OCI-LY1 (cell line): ENCODE measurements at regions not wholly inside any gene's neighbourhood (a gene's known extent, or its start where the extent isn't known, plus 50 kb on each side); places are given as distances from the start of the nearest gene placed in this dataset.

Source experiments
- EZH2 ChIP-seq: fragments of 200-600 bp; sonication (generic), shearing (Covaris generic); IDR thresholded peaks from 2 replicates; pipeline ENCODE4 v1.8.0; 2017; ENCODE audit warnings: borderline replicate concordance, mixed run types, mild to moderate bottlenecking, antibody characterized with exemption, low read length, moderate library complexity, mixed read lengths
- TF ChIP-seq, protein P1 (sequence below): fragments of 200-600 bp; sonication (generic), shearing (Covaris generic); IDR thresholded peaks from 2 replicates; pipeline ENCODE4 v1.5.1; 2017; ENCODE audit warnings: mild to moderate bottlenecking, antibody characterized with exemption, low read length, moderate library complexity, mixed read lengths

DNA sequence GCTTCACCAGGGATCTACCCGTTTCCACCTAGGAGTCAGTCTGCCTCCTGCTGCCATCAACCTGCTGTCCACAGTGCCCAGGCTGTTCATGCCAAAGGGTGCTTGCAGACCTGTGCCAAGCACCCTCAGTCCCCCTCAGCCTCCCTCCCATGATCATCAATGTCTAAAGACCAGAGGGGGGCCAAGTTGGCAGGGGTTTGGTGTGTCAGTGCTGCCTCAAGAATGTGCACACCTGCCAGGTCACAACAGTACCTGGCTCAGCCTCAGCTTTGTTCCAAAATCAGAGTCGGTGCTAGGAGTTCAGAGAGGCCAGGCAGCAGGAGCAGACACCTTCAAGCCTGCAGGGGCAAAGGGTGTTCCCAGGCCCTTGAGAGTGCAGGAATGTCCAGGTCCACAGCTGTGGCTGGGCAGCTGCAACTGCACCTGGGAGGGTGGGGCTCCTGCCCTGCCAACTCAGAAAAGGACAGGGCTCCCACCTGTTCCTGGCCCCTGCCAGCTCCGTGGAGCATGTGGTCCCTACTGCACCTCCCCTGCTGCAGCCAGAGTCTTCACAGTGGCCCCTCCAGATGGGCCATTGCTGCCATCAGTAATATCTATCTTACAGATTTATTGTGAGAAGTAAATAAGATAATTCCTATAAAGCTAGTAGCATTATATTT is 219.5 kb downstream of the POLR1F start:
- TF ChIP-seq, protein P1, sequence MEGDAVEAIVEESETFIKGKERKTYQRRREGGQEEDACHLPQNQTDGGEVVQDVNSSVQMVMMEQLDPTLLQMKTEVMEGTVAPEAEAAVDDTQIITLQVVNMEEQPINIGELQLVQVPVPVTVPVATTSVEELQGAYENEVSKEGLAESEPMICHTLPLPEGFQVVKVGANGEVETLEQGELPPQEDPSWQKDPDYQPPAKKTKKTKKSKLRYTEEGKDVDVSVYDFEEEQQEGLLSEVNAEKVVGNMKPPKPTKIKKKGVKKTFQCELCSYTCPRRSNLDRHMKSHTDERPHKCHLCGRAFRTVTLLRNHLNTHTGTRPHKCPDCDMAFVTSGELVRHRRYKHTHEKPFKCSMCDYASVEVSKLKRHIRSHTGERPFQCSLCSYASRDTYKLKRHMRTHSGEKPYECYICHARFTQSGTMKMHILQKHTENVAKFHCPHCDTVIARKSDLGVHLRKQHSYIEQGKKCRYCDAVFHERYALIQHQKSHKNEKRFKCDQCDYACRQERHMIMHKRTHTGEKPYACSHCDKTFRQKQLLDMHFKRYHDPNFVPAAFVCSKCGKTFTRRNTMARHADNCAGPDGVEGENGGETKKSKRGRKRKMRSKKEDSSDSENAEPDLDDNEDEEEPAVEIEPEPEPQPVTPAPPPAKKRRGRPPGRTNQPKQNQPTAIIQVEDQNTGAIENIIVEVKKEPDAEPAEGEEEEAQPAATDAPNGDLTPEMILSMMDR: no peak
- no peak for TF ChIP-seq EZH2
